Fibroblast of peridontal ligament (primary cell): ENCODE measurements at regions not wholly inside any gene's neighbourhood (a gene's known extent, or its start where the extent isn't known, plus 50 kb on each side); places are given as distances from the start of the nearest gene placed in this dataset.

Source experiments
- DNase-seq: peaks from one replicate; pipeline ENCODE4 v3.0.0-alpha.2; 2010; ENCODE audit errors: extremely low read depth

DNA sequence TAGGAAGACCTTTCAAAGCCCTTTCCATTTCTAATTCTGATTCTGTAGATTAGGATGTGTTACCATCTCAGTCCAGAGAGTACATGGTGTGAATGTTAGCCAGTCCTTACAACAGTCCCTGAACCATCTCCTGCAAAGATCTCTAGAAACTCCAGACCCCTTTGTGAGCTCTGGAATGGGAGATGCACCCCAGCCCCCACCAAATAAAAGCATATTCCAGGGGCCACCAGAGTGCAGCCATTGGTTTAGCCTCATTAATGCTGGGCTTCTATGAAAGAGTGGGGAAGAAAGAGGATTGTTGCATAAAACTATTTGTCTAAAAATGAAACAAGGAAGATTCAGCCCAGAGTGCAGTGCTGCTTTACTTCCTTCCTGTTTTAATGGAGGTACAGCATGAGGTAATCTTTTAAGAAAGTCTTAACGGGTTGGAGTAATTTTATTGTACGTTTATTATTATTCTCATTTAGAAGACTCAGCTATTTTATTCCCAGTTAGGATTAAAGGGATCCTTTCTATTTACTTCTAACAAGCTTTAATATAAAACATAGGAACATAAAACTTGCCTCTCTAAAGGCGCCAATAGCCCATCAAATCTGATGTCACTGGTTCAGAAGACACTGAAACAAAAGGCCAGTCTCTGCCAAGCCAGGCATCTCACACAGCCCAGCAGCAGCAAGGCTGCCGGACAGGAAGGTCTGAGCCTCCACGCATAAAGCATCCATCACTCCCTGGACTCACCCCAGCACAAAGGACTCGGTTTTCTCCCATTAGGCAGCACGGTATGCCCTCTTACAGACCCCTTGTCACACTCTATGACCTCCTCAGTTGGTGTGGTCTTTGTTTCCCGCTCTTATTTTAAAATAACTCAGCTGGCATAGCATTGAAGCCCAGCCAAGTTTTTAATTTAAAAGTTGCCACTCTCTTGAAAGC, 203.9 kb upstream of the BLID start:
- no peak for DNase-seq

- DNase-seq = peak; percentile 5
These were observed 203.1 kb upstream of the BLID start for GRCh38 chr11:122319085-122319484.

GRCh38 chr11:122317305-122317704, 201.3 kb upstream of the BLID start:
- peak; percentile 14 for DNase-seq

DNA sequence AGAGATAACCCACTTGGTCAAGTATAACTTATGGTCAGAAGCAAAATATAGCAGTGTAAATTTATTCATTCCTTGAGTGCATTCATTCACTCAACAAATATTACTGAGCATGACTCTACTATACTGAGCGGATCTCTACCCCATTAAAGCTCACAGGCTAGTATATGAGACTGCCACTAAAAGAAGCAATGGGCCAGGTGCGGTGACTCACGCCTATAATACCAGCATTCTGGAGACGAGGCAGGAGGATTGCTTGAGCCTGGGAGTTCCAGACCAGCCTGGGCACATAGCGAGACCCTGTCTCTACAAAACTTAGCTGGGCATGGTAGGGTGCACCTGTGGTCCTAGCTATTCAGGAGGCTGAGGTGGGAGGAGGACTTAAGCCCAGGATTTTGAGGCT, 197.6 kb upstream of the BLID start:
- DNase-seq = no peak

DNA sequence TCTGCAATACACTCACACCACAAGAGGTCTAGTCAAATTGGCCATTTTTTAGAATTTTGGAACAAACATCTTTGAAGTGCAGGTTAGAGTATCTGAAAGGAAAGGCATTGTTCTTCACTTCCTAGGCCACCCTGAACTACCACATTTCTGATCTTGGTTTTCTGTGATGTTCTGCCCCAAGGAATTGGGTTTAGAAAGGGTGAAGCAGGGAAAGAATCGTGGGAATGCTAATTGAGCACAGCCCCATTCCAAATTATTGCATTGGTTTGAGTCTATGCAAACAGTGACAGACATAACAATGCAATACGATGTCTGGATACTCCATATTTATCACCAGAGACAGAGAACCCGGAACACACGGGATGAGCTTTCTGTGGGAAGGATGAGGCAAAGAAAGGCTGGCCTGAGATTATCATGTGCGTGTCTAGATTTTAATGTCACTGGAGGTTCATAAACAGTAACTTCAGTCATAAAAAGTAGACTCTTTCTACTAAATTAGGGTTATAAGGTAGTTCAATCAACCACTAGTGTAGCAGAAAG, 195.3 kb upstream of the BLID start:
- DNase-seq = no peak

DNA sequence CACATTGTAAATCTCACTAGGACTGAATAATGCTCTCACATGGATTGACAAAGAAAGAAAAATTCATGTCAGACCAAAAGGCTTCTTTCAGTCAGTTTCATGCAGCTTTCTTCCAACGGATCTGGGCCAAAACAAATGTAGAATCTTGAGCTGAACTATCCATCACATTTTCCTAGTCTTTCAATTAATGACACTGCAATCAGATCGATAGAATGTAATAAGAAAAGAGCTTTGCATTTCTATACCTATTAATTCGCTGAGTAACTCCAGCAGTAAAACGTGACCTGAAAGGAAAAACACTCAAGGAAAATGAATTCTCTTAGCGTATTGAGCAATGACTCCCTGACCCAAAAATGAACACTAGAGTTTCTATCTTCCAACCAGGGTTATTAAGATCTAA, 194.8 kb upstream of the BLID start:
- no peak for DNase-seq

- no peak for DNase-seq
These were observed 193.4 kb upstream of the BLID start for GRCh38 chr11:122309262-122309925.

- DNase-seq = no peak
These were observed 192.2 kb upstream of the BLID start for GRCh38 chr11:122308226-122308625.

- DNase-seq = no peak
These were observed 191.5 kb upstream of the BLID start for GRCh38 chr11:122307476-122308035.

GRCh38 chr11:122306831-122307391, 190.9 kb upstream of the BLID start:
- peak; percentile 63 for DNase-seq

- peak; percentile 25 for DNase-seq
These were observed 189.7 kb upstream of the BLID start for GRCh38 chr11:122305426-122306320.

- DNase-seq = peak; percentile 3
These were observed 189.0 kb upstream of the BLID start for GRCh38 chr11:122304973-122305372.

DNA sequence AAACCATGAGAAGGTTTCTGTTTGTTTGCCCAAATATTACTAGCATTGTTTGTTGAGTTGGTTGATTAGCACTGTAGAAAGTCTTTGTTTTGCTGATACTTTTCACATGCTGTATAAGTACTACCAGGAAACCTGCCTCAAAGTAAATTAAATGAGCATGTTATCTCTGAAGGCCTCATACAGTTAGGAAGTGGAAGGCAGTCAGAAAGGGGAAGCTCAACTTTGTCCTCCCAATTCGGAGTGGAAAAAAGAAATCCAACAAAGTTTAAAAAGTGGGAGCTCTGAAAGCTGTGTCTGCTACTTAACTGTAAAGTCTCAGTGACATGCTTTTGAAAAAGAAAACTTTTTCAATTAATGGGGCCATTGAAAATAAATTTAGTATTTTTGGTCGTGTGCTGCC, 188.3 kb upstream of the BLID start:
- no peak for DNase-seq

DNA sequence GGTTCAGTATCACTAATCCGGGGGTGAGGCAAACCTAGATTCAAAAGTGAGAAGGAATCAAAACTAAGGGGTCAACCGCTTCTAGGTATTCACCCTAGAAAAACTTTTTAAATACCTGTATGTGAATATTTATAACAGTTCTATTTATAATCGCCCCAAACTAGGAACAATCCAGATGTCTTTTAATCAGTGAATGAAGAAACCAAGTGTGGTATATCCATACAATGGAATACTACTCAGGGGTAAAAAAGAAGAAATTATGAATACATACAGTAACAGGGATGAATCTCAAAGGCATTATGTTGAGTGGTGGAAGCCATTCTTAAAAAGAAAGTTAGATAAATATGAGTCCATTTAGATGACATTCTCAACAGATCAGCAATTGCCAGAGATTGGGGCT, 178.0 kb upstream of the BLID start:
- no peak for DNase-seq

DNA sequence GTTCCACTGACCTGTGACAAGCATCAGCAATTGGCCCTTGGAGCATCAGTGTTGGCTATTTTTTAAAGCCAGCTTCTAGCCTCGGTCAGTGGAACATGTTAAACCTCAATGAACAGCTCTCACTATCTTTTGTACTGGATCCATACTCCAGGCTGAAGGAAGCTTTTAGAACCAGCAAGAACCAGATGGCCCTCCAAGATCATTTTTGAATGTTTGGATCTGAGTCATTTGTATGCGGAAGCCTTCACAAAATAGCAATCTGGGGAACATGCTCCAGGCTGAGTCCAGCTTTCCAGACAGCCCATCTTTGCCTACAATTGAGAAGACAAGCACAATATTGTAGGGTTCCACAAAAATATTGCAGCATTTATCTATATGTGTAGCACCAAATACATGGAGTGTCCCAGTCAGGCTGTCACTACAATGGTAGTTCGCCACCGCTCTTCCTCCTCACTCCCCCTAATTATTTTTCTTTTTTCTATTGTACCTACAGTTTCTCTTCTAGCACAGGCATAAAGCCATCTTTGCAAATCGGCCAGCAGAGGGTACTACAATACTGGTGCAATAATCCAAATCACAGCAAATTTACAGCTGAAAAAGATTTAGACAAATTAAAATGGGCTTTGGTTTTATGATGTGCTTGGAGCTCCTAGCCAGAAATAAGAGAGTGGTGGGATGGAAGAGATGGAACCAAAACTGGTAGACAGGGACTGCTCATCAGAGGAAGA, 177.4 kb upstream of the BLID start:
- peak; percentile 36 for DNase-seq

- DNase-seq = no peak
These were observed 171.4 kb upstream of the BLID start for GRCh38 chr11:122287401-122287800.

DNA sequence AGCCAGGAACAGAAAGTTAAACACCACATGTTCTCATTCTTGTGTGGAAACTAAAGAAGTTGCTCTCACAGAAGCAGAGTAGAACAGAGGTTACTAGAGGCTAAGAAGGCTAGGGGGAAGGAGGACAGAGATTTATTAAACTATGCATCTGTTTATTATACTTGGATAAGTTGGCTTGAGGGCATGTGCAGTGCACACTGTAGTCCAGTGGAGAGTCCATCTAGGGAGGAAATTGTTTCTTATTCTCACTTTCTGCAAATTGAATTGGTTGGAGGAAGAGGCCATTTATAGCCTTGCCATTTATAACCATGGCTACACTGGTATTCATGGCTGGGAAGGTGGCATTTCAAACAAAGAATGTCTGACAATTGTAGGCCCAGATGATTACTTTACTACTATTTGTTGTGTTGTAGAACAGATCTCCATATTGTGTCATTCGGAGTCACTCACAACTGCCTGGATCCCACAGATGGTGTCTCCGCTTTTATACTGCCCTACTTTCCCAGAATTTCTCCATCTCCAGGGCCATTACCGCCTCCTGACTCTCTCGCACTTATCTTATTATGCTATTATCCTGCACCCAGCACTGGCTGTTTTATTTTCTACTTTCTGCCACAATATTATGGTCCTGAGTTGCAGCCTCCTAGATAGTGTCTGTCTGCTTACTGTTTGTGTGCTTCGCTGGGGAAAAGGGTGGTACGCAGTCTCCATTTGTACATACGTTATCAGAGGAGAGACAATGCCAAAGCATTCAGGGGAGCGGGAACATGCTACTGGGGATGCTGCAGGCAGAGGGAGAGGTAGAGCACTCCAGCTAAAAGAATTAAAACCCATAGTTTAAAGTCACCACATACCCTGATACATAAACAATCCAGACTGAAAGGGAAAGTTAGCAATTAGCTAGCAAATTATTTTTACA, 169.3 kb upstream of the BLID start:
- peak; percentile 16 for DNase-seq

- no peak for DNase-seq
These were observed 164.9 kb upstream of the BLID start for GRCh38 chr11:122280870-122281269.

DNA sequence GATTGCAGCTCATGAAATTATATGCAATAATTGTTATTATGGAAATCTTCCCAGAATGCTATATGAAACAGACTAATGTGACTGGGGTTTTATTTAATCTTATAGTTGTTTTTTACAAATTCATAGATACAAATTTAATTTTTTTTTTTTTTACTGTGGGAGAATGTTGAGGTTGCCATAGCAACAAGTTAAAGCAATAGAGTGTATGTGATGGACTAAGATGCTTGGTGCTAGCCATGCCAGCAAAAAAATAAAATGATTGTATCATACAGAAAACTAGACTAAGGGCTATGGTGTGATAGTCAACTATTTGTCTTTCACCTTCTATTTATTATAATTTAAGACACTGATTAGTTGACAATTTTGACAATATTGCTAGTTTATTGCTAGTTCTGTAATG, 163.2 kb upstream of the BLID start:
- DNase-seq = no peak
